ENCODE measurements at regions not wholly inside any gene's neighbourhood (a gene's known extent, or its start where the extent isn't known, plus 50 kb on each side); places are given as distances from the start of the nearest gene placed in this dataset.

DNA sequence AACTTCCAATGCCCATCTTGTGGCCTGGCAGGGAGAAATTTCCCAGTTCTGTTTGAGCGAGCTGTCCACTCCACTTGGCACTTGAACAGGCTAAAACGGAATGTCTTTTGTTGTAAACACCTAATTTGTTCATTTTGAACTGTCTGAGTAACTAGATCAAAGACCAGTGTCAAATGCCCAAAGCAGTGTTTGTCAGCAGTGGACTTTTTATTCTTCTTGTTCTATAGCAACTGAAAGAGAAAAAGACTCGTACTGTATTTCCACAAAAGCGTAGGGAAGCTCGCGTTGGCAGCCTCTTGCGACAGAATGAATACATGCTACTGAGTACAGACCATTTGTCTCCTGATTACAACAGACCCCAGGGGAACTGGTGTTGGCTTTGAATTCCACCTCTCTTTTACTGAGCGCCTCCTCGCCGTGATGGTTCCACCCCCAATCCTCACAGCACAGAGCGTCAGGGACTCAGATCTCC is 601.8 kb upstream of the ZNF608 start:
- no peak overlapping the region for H3K4me3 ChIP-seq (ENCODE audit: low read length in 2 of 2)
- ATAC-seq (ENCODE audit: low FRiP score) (no peak), DNase-seq (peak; percentile 42 to 52)
- WGBS, 2 donors = 60 to 62% methylated on average over 11 of the region's 11 CpGs
- no peaks in the 10 kb centered on the region for H3K36me3 ChIP-seq (ENCODE audit: control insufficient read depth in 1 of 2, insufficient read depth in 2 of 2, low read length in 1 of 2)
- H3K9me3 ChIP-seq (ENCODE audit: control insufficient read depth, low read length) = peaks cover 2% of the 10 kb centered on the region
- no peaks in the 10 kb centered on the region for H3K4me1 ChIP-seq (ENCODE audit: control insufficient read depth in 1 of 2, insufficient read depth in 2 of 2, low read length in 2 of 2)
- no peak overlapping the region for H3K27ac ChIP-seq (ENCODE audit: low read depth in 1 of 2, low read length in 2 of 2)
- intact Hi-C loops (cut with DNase I) = no loop called here
- H3K27me3 ChIP-seq (ENCODE audit: control insufficient read depth in 1 of 2, insufficient read depth in 2 of 2, low read length in 1 of 2) = no peaks in the 10 kb centered on the region

DNA sequence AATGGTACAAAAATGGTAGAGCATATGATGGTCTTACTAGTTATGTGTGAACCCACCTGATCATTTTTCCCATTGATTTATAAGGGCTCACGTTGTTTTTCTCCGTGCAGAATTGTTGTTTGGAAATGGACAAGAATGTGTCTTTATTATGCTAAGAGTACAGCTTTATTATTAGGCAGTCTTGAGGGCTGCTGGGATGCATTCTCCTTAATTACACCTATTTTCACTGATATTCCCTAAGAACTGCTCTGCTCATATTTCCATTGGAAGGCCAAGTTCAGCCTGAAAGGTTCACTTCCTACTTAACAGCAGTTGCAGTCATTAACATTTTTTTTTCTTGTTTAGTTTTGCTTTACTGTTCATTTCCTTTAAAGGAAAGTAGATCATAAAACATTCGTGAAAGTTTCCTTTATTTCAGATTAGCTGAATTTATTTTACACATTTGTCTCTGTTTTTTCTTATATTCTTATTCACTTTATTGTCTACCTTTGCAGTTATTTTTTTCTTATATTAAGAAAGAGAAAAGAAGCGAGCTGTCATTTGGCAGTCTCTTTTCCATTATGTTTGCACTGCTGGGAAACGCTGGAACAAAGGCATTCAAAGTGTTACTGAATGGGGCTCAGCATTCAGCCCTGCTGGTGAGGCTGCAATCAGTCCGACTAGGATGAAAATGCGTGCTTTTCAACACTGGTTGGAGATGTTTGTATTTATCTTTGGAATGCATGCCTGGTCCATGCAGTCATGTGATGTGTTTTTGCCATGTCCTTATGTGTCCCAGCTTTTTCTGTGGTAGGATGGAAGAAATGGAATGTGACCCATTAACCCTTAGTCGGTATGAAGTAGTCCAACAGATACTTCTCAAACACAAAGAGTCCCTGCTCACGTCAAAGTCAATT is 602.7 kb upstream of the ZNF608 start:
- H3K36me3 ChIP-seq (ENCODE audit: control insufficient read depth in 1 of 2, insufficient read depth in 2 of 2, low read length in 1 of 2) = no peaks in the 10 kb centered on the region
- intact Hi-C loops (cut with DNase I) = no loop called here
- DNase-seq (no peak), ATAC-seq (ENCODE audit: low FRiP score) (no peak)
- H3K27ac ChIP-seq (ENCODE audit: low read depth in 1 of 2, low read length in 2 of 2) = no peak overlapping the region
- no peaks in the 10 kb centered on the region for H3K4me1 ChIP-seq (ENCODE audit: control insufficient read depth in 1 of 2, insufficient read depth in 2 of 2, low read length in 2 of 2)
- 44 to 45% methylated on average over 9 of the region's 9 CpGs for WGBS, 2 donors
- H3K27me3 ChIP-seq (ENCODE audit: control insufficient read depth in 1 of 2, insufficient read depth in 2 of 2, low read length in 1 of 2) = no peaks in the 10 kb centered on the region
- no peak overlapping the region for H3K4me3 ChIP-seq (ENCODE audit: low read length in 2 of 2)
- peaks cover 2% of the 10 kb centered on the region for H3K9me3 ChIP-seq (ENCODE audit: control insufficient read depth, low read length)

DNA sequence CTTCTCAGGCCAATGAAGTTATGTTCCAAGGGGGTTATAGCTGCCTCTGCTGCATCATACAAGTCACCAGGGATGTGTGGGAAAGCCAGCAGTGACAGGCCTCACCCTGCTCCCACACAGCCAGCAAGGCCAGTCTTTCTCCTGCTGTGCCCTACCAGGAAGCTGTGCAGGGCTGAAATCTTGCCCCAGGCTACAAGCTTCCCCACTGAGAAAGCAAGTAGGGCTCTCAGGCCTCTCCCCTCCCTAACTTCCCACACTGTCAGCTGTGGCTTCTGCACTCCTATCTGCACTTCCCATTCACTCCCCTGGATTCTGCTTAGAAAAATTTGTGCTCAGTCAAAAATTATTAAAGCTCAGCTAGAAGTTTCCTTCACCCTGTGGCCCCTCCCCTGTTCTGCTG is 611.2 kb upstream of the ZNF608 start:
- no peaks in the 10 kb centered on the region for H3K36me3 ChIP-seq (ENCODE audit: control insufficient read depth in 1 of 2, insufficient read depth in 2 of 2, low read length in 1 of 2)
- H3K27me3 ChIP-seq (ENCODE audit: control insufficient read depth in 1 of 2, insufficient read depth in 2 of 2, low read length in 1 of 2) = no peaks in the 10 kb centered on the region
- H3K27ac ChIP-seq (ENCODE audit: low read depth in 1 of 2, low read length in 2 of 2) = no peak overlapping the region
- intact Hi-C loops (cut with DNase I) = no loop called here
- ATAC-seq (ENCODE audit: low FRiP score) (no peak), DNase-seq (no peak)
- H3K4me1 ChIP-seq (ENCODE audit: control insufficient read depth in 1 of 2, insufficient read depth in 2 of 2, low read length in 2 of 2) = no peaks in the 10 kb centered on the region
- no peaks in the 10 kb centered on the region for H3K9me3 ChIP-seq (ENCODE audit: control insufficient read depth, low read length)
- no peak overlapping the region for H3K4me3 ChIP-seq (ENCODE audit: low read length in 2 of 2)

DNA sequence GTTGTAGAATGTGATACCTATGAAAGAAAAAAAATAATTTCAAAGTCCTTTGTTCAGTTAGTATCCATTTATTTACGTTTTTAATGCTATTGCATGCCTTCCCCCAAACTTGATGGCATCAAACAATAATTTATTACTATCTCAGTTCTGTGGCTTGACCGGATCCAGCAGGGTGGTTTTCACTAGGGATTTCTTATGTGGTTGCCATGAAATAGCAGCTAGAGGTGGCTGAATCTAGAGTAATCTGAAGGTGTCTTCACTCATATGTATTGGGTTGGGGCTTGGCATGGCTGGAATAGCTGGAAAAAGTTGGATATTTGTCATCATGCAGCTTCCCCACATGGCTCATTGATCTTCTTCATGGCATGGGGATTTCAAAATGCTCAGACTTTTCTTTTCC is 619.3 kb upstream of the ZNF608 start:
- Histone ChIP-seq H3K9me3 (ENCODE audit: control insufficient read depth, low read length) (no peaks in the 10 kb centered on the region), H3K27ac (ENCODE audit: low read depth in 1 of 2, low read length in 2 of 2) (no peak overlapping the region), H3K4me1 (ENCODE audit: control insufficient read depth in 1 of 2, insufficient read depth in 2 of 2, low read length in 2 of 2) (no peaks in the 10 kb centered on the region), H3K4me3 (ENCODE audit: low read length in 2 of 2) (no peak overlapping the region), H3K36me3 (ENCODE audit: control insufficient read depth in 1 of 2, insufficient read depth in 2 of 2, low read length in 1 of 2) (no peaks in the 10 kb centered on the region), H3K27me3 (ENCODE audit: control insufficient read depth in 1 of 2, insufficient read depth in 2 of 2, low read length in 1 of 2) (no peaks in the 10 kb centered on the region)
- no peak for ATAC-seq (ENCODE audit: low FRiP score)
- DNase-seq = no peak
- 80 to 84% methylated on average over 2 of the region's 2 CpGs for WGBS, 2 donors
- intact Hi-C loops (cut with DNase I) = no loop called here

DNA sequence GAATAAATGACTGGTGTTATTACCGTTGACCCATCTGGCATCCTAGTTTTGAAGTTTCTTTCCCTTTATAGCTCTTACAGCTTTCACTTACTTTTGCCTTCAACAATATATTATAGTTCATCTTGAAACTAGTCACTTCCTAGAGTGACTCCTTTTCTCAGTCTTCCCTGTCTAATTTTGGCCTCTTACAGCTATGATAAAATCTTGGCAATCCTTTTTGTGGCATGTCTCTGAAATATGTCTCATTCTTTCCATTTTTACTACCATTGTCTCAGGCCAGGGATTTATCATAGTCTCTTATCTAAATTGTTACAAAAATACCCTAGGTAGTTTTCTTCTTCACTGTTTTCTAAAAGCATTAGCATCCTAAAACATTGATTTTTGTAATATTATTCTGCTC is 621.3 kb upstream of the ZNF608 start:
- WGBS, 2 donors = 38 to 60% methylated on average over 1 of the region's 1 CpG
- Histone ChIP-seq H3K27me3 (ENCODE audit: control insufficient read depth in 1 of 2, insufficient read depth in 2 of 2, low read length in 1 of 2) (no peaks in the 10 kb centered on the region), H3K27ac (ENCODE audit: low read depth in 1 of 2, low read length in 2 of 2) (no peak overlapping the region), H3K4me3 (ENCODE audit: low read length in 2 of 2) (no peak overlapping the region), H3K4me1 (ENCODE audit: control insufficient read depth in 1 of 2, insufficient read depth in 2 of 2, low read length in 2 of 2) (no peaks in the 10 kb centered on the region), H3K9me3 (ENCODE audit: control insufficient read depth, low read length) (no peaks in the 10 kb centered on the region), H3K36me3 (ENCODE audit: control insufficient read depth in 1 of 2, insufficient read depth in 2 of 2, low read length in 1 of 2) (no peaks in the 10 kb centered on the region)
- intact Hi-C loops (cut with DNase I) = no loop called here
- no peak for DNase-seq
- no peak for ATAC-seq (ENCODE audit: low FRiP score)

DNA sequence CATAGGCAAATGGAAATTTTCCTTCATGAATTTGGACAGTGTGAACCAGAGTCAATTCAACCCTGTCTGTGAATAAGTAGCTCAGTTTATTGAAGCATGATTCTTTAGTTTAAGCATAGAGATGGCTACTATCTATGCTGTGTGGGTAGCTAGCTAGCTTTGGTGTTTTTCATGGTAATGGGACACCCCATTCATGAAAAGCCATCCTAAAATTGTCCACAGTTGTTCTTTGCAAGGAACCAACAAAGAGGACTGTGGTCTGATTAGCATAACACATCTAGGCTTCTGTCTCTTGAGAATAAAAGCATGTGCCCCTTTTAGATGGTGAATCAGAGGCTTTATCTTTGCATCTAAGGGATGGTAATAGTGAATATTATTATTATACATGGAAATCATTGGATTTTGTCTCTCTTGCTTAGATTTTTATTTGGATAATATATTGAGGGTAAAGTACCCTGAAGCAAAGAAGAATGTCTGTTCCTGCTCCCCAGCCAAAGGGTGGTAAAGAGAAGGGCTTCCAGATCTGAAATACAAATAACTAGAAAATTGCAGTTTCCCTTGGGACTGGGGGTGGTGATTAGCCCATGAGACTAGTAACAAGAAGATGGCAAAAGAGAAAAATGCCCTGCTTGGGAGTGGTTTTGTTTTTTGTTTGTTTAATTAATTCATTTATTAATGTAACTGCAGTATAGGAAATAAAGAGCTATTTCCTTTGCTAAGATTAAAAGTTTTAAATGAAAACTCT is 624.2 kb upstream of the ZNF608 start:
- Histone ChIP-seq H3K9me3 (ENCODE audit: control insufficient read depth, low read length) (no peaks in the 10 kb centered on the region), H3K27ac (ENCODE audit: low read depth in 1 of 2, low read length in 2 of 2) (no peak overlapping the region), H3K4me3 (ENCODE audit: low read length in 2 of 2) (no peak overlapping the region), H3K36me3 (ENCODE audit: control insufficient read depth in 1 of 2, insufficient read depth in 2 of 2, low read length in 1 of 2) (no peaks in the 10 kb centered on the region), H3K4me1 (ENCODE audit: control insufficient read depth in 1 of 2, insufficient read depth in 2 of 2, low read length in 2 of 2) (no peaks in the 10 kb centered on the region), H3K27me3 (ENCODE audit: control insufficient read depth in 1 of 2, insufficient read depth in 2 of 2, low read length in 1 of 2) (no peaks in the 10 kb centered on the region)
- ATAC-seq (ENCODE audit: low FRiP score) = no peak
- no peak for DNase-seq
- intact Hi-C loops (cut with DNase I) = no loop called here

DNA sequence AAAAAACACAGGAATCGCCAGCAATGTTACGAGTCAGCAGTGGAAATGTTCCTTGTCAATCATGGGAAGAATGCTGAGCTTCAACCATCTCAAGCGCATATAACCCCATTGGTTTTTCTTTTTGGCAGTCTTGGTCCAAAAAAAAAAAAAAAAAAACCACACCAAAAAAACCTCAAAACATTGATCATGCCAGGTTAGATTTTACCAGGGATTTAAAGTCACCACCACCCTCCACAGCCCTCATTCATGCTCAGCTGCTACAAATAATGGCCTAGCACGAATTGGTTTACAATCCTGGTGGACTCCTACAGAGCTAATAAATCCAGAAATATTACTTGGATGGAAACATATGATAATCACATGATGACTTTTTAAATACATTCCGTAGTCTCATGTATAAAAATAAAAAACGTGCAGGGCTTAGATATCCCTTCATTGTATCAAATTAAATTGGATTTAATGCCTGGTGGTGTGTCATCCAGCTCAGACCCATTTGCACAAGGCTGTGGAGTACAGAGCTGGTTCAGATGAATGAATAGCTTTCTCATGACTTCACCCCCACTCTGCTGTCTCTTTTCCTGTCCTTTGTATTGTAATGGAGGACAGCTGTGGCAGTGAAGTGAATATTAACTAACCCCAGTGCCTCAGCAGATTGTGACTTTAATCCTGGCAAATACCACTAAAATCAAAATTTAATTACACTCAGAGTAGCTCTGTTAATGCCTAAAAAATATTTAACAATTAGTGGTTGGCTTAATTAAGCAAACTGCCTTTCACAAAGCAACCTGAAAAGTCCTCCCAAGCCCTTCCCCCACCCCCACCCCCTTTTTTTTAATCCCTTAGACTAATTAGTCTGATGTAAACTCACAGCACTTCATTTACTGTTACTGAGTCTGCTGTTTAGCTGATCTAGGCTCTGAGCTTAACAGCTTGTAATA is 626.5 kb upstream of the ZNF608 start:
- Histone ChIP-seq H3K4me3 (ENCODE audit: low read length in 2 of 2) (no peak overlapping the region), H3K9me3 (ENCODE audit: control insufficient read depth, low read length) (no peaks in the 10 kb centered on the region), H3K4me1 (ENCODE audit: control insufficient read depth in 1 of 2, insufficient read depth in 2 of 2, low read length in 2 of 2) (no peaks in the 10 kb centered on the region), H3K27ac (ENCODE audit: low read depth in 1 of 2, low read length in 2 of 2) (no peak overlapping the region), H3K36me3 (ENCODE audit: control insufficient read depth in 1 of 2, insufficient read depth in 2 of 2, low read length in 1 of 2) (no peaks in the 10 kb centered on the region), H3K27me3 (ENCODE audit: control insufficient read depth in 1 of 2, insufficient read depth in 2 of 2, low read length in 1 of 2) (no peaks in the 10 kb centered on the region)
- DNase-seq (no peak), ATAC-seq (ENCODE audit: low FRiP score) (no peak)
- WGBS, 2 donors = 86% methylated on average over 6 of the region's 6 CpGs
- intact Hi-C loops (cut with DNase I) = no loop called here

DNA sequence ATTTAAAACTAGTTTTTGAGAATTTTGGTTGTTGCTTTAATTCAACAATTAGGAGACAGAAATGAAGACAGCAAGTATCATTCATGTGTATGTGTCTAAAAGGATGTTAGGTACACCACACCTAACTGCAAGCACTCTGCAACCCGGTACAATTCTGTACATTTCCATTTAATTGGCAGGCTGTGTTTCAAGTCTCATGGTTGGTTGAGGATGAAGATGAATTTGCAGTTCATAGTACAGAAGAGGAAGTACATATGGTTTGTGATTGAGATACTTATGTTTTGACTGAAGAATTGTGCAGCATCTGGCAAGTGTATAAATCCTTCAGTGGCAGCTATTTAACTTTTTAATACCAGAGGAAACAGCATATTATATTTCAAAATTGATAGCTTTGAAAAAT is 628.7 kb upstream of the ZNF608 start:
- intact Hi-C loops (cut with DNase I) = no loop called here
- no peak for ATAC-seq (ENCODE audit: low FRiP score)
- H3K36me3 ChIP-seq (ENCODE audit: control insufficient read depth in 1 of 2, insufficient read depth in 2 of 2, low read length in 1 of 2) = no peaks in the 10 kb centered on the region
- no peak for DNase-seq
- H3K27ac ChIP-seq (ENCODE audit: low read depth in 1 of 2, low read length in 2 of 2) = no peak overlapping the region
- WGBS, 2 donors = 81 to 82% methylated on average over 1 of the region's 1 CpG
- H3K27me3 ChIP-seq (ENCODE audit: control insufficient read depth in 1 of 2, insufficient read depth in 2 of 2, low read length in 1 of 2) = no peaks in the 10 kb centered on the region
- H3K4me1 ChIP-seq (ENCODE audit: control insufficient read depth in 1 of 2, insufficient read depth in 2 of 2, low read length in 2 of 2) = no peaks in the 10 kb centered on the region
- no peak overlapping the region for H3K4me3 ChIP-seq (ENCODE audit: low read length in 2 of 2)
- no peaks in the 10 kb centered on the region for H3K9me3 ChIP-seq (ENCODE audit: control insufficient read depth, low read length)
